GM12892 (cell line): ENCODE measurements at regions not wholly inside any gene's neighbourhood (a gene's known extent, or its start where the extent isn't known, plus 50 kb on each side); places are given as distances from the start of the nearest gene placed in this dataset.

Experiments
- DNase-seq: peaks from one replicate; pipeline ENCODE4 v3.0.0; 2011; ENCODE audit not compliant: insufficient read length
- FAIRE-seq: peaks from 2 replicates; lab custom pipeline; 2011; peaks lifted over from hg19 to GRCh38; lab: Jason Lieb, UNC
- POLR2A ChIP-seq: IDR thresholded peaks from 2 replicates; pipeline ENCODE4 v1.6.1; 2011; ENCODE audit warnings: low read depth, low read length, control low read depth
- POLR2AphosphoS5 ChIP-seq: IDR thresholded peaks from 2 replicates; pipeline ENCODE4 v1.6.1; 2011; ENCODE audit warnings: low read depth, low read length, control low read depth
- TAF1 ChIP-seq: IDR thresholded peaks from 2 replicates; pipeline ENCODE4 v1.6.1; 2011; ENCODE audit warnings: low read depth, mild to moderate bottlenecking, control low read depth, low read length, borderline replicate concordance

DNA sequence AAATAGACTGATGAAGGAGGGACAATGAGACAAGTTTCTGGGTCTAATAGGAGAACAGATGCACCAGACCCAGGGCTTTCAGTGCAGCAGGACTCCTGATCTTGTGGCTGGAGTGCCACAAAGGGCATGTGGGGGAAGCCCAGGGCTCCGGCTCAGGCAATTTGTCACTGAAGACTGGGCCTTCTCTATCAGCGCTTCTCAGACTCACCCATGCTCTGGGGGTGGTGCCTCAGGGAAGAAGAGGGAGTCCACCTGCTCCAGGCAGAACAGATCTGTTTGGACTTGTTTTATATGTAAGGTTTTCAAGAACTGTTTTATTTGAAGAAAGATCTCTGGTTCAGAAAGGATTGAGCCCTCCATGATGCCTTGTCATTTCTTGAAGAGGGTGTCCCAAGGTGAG is 112.4 kb upstream of the TLE3 start:
- DNase-seq (no peak), FAIRE-seq (no peak)
- TF ChIP-seq POLR2A: no peak
- TF ChIP-seq TAF1: no peak
- no peak for TF ChIP-seq POLR2AphosphoS5

DNA sequence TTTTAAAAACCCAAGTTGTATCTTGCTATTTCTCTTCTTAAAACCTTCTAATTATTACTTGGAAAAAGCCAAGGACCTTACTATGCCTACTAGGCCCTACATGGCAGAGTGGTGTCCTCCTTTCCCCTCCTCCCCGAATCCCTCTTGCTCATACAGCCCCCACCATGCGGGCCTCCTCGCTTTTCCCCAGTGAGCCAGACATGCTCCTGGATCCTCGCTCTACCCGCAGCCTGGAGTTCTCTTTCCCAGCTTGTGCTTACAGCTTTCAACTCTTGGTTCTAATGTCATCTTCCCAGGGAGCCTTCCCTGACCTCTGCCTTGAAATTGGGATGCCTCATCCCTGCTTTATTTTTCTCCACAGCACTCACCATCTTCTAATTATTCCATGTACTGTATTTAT is 111.8 kb upstream of the TLE3 start:
- TF ChIP-seq POLR2A (no peak), POLR2AphosphoS5 (no peak), TAF1 (no peak)
- FAIRE-seq (no peak), DNase-seq (no peak)

DNA sequence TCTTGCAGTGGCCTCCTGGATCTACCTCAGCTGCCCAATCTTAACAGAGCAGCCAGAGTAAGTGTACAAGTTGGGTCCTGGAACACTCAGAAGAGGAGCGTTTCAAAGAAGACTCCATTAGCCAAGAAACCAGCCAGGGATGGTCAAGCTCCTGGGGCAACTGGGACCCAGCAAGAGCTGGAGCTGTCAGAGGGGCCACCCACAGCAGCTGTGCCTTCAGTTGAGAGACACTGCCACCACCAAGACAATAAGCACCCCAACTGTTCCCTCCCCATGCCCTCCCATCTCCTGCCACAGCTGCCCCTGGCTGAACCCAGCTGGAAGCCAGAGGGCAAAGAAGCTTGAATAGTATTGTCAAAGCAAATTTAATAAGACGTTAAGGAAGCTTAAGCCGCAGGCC is 110.6 kb upstream of the TLE3 start:
- FAIRE-seq (no peak), DNase-seq (no peak)
- no peak for TF ChIP-seq TAF1

DNA sequence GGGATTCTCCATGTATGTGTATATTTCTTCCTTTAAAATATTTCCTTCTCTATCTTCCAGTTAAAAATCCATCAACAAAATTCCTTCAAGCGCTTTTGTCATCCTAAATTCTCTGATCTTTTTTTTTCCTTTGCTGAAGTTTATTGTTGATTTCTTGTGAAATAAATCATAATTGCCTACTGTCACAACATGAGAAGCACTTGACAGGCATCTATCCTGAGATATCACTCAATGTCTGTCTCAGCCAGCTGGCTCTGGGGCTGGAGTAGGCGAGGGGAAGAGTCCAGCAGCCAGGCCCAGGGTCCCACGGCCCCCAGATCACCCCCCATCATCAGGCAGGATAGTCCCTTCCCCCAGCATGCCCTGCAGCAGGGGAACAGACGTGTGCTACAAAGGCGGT is 109.0 kb upstream of the TLE3 start:
- no peak for FAIRE-seq

DNA sequence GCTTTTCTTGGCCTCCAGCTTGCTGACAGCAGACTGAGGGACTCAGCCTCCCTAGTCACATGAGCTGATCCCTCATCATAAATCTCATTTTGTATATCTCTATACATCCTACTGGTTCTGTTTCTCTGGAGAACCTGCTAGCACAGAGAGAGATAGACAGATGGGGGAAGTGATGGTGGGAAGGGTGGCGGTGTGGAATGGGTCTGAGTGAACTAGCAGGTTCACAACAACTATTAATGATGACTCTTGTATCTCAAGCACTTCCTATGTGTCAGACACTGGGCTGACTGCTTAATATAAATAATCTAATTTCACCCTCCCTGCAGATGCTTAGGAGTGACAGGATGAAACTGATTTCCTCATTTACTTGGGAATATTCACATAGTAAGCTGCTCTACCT is 106.9 kb upstream of the TLE3 start:
- FAIRE-seq: no peak

More for the DNA sequence above, 109.0 kb upstream of the TLE3 start:
- no peak for TF ChIP-seq POLR2AphosphoS5
- TF ChIP-seq TAF1: no peak
- no peak for TF ChIP-seq POLR2A
- no peak for DNase-seq

DNA sequence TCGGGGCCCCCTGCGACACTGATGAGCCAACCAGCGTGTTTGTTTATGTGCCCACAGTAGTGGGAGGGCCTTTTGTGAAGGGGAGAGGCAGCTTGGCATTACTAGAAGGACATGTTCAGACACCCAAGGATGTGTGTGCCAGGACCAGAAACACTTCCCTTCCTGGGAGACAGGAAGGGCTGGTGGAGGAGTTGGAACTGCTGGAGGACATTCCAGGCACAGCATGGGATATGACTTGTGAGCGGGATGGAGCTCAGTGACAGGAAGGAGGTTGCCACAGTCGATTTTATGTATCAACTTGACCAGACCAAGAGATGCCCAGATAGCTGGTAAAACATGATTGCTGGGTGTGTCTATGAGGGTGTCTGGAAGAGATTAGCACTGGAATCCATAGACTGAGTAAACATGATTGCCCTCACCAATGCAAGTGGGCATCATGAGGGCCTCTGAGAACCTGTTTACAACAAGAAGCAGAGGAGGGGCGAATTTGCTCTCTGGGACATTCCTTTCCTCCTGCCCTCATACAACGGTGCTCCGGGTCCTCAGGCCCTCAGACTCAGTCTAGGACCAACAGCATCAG is 106.4 kb upstream of the TLE3 start:
- FAIRE-seq (no peak), DNase-seq (no peak)

More for the DNA sequence above, 106.9 kb upstream of the TLE3 start:
- TF ChIP-seq POLR2A: no peak
- TF ChIP-seq TAF1: no peak
- no peak for TF ChIP-seq POLR2AphosphoS5
- DNase-seq: no peak

DNA sequence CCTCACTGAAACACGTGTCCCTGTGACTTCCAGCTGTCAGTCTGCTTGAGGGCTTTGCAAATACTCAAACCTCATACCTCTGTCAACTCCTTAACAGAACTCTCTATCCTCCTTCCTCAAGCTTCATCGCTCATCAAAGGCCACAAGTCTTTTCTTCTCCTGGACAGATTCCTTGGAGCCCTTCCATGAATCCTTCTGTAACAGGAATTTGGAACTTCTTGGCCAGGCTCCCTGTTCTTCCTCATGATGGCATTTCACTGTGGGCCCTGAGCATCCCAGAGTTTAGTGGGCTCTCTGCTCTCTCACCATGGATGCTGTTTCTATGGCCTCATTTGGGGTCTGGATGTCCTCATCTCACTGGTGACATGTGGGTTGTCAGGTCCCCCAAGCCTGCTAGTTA is 105.0 kb upstream of the TLE3 start:
- no peak for FAIRE-seq
- TF ChIP-seq POLR2AphosphoS5: no peak
- no peak for TF ChIP-seq TAF1
- no peak for TF ChIP-seq POLR2A
- no peak for DNase-seq

More for the DNA sequence above, 106.4 kb upstream of the TLE3 start:
- TF ChIP-seq TAF1 (no peak), POLR2AphosphoS5 (no peak)

DNA sequence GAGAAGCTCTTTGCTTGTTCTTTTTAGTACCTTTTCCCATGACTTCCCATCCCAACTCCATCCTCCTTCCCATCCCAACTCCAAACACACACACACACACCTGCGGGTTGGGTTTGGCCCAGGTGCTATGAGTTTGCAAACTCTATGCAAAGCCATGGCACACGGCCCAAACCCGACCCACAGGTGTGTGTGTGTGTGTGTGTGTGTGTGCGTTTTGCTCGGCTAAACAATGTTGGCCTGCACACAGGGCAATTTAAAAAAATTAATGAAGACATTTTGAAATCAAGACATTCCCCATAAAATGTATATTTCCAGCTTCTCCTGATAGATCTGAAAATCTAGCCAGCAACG is 103.7 kb upstream of the TLE3 start:
- TF ChIP-seq POLR2A (no peak), POLR2AphosphoS5 (no peak), TAF1 (no peak)
- FAIRE-seq (no peak), DNase-seq (no peak)

DNA sequence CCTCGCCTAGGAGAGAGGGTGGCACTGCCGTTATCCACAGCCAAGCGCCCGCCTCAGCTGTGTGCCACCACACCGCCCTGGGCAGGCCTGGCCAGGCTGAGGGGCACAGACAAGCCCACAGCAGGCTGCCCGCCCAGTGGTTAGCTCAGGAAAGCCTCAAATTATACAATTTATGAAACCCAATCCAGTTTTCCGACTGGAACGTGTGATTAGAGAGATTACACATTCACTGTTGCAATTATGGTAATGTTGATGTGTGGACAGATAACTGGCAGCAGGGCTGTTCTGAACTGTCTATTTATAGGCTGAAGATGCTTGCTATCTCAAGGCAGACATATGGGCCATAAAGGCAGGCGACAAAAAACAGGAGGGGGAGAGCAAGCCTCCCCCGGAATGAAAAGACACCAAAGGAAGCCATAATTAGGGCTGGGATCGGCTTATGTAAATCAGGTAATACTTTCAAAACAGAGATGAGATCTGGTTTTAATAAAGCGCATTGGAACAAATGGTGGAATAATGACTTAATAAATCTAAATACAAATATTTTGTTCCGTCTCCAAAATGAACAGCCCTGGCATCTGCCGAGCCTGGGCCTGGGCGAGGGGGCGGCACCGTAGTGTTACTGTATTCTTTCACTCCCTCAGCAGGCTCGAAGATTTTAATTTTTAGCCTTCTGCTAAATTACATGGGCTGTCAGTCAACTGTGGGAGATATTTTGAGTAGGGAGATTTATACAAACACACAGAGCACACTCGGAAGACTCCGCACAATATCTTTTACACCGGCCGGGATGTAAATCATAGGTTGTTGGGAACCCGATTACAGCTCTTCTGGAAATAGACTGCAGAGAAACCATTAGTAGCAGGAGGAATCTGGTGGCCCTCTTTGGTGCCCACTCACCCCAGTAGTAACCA is 103.1 kb upstream of the TLE3 start:
- FAIRE-seq: no peak
- DNase-seq: no peak
- TF ChIP-seq TAF1 (no peak), POLR2AphosphoS5 (no peak), POLR2A (no peak)

DNA sequence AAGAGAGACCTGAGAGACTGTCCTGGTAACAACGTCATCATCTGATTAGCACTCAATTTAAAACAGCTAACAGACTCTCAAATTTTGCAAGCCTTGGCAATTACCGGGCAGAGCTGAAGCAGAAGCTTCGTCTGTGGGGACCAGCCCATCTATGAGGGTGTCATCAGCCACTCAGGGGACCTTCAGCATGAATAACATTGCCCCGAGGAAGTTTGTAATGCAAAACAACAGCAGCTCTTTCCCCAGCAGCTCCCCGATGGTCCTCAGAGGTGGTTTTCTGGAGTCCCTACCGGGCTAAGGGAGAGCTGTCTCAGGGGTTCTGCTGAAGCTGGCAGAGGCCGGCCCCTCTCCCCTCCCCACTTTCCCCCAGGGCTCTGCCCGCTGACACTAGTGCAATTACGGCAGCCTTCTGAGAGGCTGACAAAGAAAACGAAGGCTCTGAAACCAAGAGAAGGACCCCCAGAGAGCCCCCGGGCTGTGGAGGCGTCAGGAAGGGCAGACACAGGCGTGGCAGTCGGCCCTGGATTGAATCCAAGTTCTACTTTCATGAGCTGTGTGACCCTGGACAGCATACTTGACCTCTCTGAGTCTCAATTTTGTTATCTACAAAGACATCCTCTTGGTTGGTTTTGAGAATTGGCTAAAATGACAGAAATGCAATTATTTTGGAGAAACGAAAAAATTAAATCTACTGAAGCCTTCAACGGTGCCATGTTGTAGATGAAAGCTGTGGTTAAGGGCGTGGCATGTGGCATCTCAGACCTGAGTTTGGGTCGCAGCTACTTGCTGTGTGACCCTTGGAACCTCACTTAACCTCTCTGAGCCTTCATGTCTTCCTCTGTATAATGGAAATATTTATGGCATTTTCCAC is 102.1 kb upstream of the TLE3 start:
- FAIRE-seq (no peak), DNase-seq (no peak)
- TF ChIP-seq POLR2A (no peak), POLR2AphosphoS5 (no peak), TAF1 (no peak)

DNA sequence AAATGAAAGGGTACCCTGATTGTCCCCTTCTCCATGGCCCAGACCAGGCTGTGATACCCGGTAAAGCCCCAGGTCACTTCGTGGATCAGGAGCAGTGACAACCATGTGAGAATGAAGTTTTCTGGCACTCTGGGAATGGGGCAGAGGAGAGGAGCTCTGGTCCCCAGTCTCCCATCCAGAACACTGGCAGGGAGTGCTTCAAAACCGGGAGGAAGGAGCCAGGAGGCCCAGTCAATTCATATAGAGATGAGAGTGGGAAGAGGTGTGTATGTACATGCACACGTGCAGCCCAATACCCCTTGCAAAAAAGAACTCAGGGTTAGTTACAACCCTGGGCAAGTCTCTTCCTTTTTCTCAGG is 101.4 kb upstream of the TLE3 start:
- TF ChIP-seq POLR2AphosphoS5 (no peak), POLR2A (no peak), TAF1 (no peak)
- FAIRE-seq: no peak
- DNase-seq: no peak

DNA sequence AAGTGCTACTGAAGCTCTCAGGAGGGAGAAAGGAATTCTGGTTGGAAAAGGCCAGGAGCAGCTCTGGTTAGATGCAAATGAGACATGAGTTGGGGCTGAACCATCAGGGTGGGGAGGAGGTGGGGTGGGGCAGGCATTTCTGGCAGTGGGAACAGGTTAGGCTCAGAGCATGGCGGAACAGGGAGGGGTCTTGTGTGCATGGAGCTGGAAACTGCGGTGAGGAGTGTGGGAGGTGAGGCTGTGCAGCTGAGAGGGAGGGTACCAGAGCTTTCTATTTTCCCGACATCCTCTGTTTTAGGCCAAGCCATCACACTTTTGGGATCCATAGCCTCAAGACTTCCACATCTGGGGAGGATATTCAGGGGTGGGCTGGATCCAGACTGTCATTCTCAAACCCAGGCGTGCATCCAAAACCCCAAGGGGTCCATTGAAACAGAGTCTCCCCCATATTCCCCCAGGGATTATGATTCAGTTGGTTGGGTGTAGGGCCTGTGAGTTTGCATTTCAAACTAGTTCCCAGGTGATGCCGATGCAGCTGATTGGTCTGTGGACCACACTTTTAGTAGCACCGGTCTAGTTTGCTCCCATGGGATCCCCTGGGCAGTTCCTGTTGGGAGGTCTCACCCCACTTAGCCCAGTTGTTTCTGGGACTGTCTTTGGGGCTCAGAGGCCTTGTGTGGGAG is 100.9 kb upstream of the TLE3 start:
- TF ChIP-seq POLR2AphosphoS5 (no peak), TAF1 (no peak), POLR2A (no peak)
- FAIRE-seq (no peak), DNase-seq (no peak)

DNA sequence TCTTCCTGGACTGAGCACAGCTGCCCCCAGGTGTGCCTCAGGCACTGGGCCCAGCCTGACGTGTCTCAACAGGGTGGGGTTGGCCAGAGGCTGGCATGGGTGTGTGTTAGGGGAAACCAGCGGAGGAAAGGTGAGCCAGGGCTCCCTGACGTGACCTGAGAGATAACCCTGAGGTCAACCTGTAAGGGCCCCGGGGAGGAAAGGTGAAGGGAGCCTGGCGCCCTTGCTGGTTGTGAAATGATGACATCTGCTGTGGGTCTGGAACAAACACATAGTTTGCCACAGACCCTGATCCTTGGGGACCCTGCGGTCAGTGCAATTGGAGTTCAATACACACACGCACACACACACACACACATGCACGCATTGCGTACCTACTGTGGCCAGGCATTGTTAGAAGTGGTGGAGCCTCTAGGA is 100.2 kb upstream of the TLE3 start:
- FAIRE-seq: no peak
- no peak for DNase-seq
- no peak for TF ChIP-seq POLR2AphosphoS5
- no peak for TF ChIP-seq TAF1
- no peak for TF ChIP-seq POLR2A
